Uterus (tissue), 3 donors: ENCODE measurements at regions not wholly inside any gene's neighbourhood (a gene's known extent, or its start where the extent isn't known, plus 50 kb on each side); places are given as distances from the start of the nearest gene placed in this dataset.

Experiments used
- DNase-seq, 2 donors: peaks; one replicate each; pipeline ENCODE4 v3.0.0-alpha.2; 2019 to 2020
- H3K27ac ChIP-seq, 2 donors: fragments of 200-600 bp; sonication (generic); 1 replicate in 1 of 2; 2 replicates in 1 of 2; pipeline ENCODE4 v1.5.1; 2016 to 2018
- H3K27me3 ChIP-seq, 2 donors: fragments of 200-600 bp; sonication (generic); one replicate each; pipeline ENCODE4 v1.5.1; 2018 to 2019; ENCODE audit warnings: control low read depth in 1 of 2
- H3K36me3 ChIP-seq, 2 donors: fragments of 200-600 bp; sonication (generic); one replicate each; pipeline ENCODE4 v1.5.1; 2019; ENCODE audit warnings: control low read depth in 1 of 2
- H3K4me1 ChIP-seq, 2 donors: fragments of 200-600 bp; sonication (generic); one replicate each; pipeline ENCODE4 v1.5.1; 2018 to 2019; ENCODE audit warnings: control low read depth in 1 of 2
- H3K4me3 ChIP-seq, 2 donors: fragments of 200-600 bp; sonication (generic); 1 replicate in 1 of 2; 2 replicates in 1 of 2; pipeline ENCODE4 v1.5.1; 2018 to 2019; ENCODE audit warnings: mild to moderate bottlenecking in 1 of 2
- H3K9me3 ChIP-seq, 2 donors: fragments of 200-600 bp; sonication (generic); one replicate each; pipeline ENCODE4 v1.5.1; 2019; ENCODE audit warnings: control low read depth in 1 of 2
- CTCF ChIP-seq, 4 experiments: fragments of 200-600 bp in 2 of 4; fragments of 450-650 bp in 2 of 4; sonication (generic) in 2 of 4; IDR thresholded peaks; one replicate each; pipeline ENCODE4 v1.5.1; 2016 to 2019; ENCODE audit warnings: antibody characterized with exemption in 4 of 4, mild to moderate bottlenecking in 2 of 4, moderate library complexity in 1 of 4
- POLR2A ChIP-seq, 2 donors: fragments of 450-650 bp; IDR thresholded peaks; one replicate each; pipeline ENCODE4 v1.6.1; 2016; ENCODE audit warnings: antibody characterized with exemption in 2 of 2, mild to moderate bottlenecking in 1 of 2, moderate library complexity in 1 of 2
- intact Hi-C: fragments of 100-400 bp; cut with DNase I; formaldehyde crosslinking; loops from one replicate; pipeline ENCODE4 v1.15.1; 2023; ENCODE audit warnings: low total_unique reads
- donor health status: DM: yes; HTN: yes; CAD: no.

GRCh38 chr15:38941399-38941953 is 376.9 kb upstream of the RASGRP1 start:
- TF ChIP-seq CTCF (IDR thresholded peaks at IDR 0.05) (no peak), POLR2A (IDR thresholded peaks at IDR 0.05) (no peak)
- Histone ChIP-seq H3K9me3 (no peaks in the 10 kb centered on the region), H3K27ac (no peak overlapping the region), H3K4me1 (no peaks in the 10 kb centered on the region), H3K27me3 (no peaks in the 10 kb centered on the region), H3K36me3 (no peaks in the 10 kb centered on the region), H3K4me3 (no peak overlapping the region)
- no peak for DNase-seq
- intact Hi-C loops = no loop called here

DNA sequence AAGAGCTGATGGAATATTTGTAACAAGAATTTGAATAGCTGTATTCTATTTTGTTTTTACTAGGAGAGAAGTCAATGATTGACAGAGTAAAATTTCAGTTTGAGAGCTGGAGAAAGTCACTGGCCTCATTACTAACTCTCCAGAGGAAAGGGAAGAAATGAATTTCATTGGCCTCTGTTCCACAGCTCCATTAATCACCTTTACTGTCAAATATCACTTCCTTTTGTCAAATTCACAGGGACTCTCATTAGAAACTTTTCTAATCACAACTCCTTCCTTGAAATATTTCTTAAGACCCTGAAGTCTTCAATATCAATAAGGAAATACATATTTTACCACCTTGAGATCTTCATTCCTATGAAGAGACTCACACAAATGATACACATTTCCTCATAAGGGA is 379.9 kb upstream of the RASGRP1 start:
- Histone ChIP-seq H3K36me3 (no peaks in the 10 kb centered on the region), H3K27ac (no peak overlapping the region), H3K4me3 (no peak overlapping the region), H3K27me3 (no peaks in the 10 kb centered on the region), H3K4me1 (no peaks in the 10 kb centered on the region), H3K9me3 (no peaks in the 10 kb centered on the region)
- no peak for TF ChIP-seq POLR2A (IDR thresholded peaks at IDR 0.05)
- TF ChIP-seq CTCF (IDR thresholded peaks at IDR 0.05) = no peak
- intact Hi-C loops = no loop called here
- no peak for DNase-seq

DNA sequence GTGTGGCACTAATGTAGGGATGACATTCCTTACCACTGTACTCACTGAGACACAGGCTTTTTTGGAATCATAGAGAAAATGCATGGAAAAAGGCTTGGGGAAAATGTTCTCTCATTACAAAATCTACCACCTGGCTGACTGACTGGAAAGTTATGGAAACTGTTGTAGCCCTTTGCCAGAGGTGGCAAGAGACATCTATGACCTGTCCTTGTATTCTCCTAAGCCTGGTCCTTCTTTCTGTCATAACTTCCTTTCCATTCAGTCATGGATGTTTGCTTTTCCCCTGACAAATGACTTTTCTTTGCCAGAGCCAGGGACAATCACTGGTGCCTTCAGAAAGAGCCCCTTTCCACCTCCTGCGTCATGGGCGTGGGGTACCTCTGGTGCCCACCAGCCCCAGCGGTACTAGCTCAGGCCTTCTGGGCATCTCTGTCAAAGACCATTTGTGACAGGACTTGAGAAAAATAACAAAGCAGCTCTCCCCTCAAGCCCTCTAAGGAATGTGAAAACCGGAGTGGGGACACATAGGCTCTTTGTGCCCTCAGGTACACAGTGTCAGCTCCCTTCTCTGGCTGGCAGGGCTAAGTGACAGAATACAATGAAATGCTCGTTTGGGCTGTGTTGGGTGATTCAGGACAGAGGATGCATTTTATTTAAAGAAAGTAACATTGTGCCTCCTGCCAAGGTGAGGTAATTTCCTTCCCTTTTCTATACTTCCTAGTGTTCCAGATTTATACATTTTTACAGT is 381.1 kb upstream of the RASGRP1 start:
- H3K27me3 ChIP-seq = no peaks in the 10 kb centered on the region
- intact Hi-C loops = no loop called here
- H3K36me3 ChIP-seq = no peaks in the 10 kb centered on the region
- DNase-seq = no peak
- H3K9me3 ChIP-seq = no peaks in the 10 kb centered on the region
- H3K4me3 ChIP-seq = no peak overlapping the region
- no peak overlapping the region for H3K27ac ChIP-seq
- TF ChIP-seq CTCF (IDR thresholded peaks at IDR 0.05) = no peak
- TF ChIP-seq POLR2A (IDR thresholded peaks at IDR 0.05) = no peak
- no peaks in the 10 kb centered on the region for H3K4me1 ChIP-seq

DNA sequence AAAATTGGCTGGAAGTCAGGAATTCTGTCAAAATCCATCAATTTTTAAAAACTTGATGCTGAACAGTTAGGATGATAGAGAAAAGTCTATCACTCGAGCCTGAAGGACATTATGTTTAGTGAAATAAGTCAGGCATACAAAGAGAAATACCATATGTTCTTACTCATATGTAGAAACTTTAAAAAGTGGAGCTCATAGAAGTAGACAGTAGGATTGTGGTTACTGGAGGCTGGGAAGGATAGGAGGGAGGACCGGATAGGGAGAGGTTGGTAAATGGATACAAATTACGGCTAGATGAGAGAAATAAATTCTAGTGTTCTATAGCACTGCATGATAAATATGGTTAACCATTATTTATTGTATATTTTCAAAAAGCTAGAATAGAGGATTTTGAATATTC is 389.5 kb upstream of the RASGRP1 start:
- Histone ChIP-seq H3K9me3 (no peaks in the 10 kb centered on the region), H3K36me3 (no peaks in the 10 kb centered on the region), H3K4me1 (no peaks in the 10 kb centered on the region), H3K27ac (no peak overlapping the region), H3K4me3 (no peak overlapping the region), H3K27me3 (no peaks in the 10 kb centered on the region)
- no peak for DNase-seq
- intact Hi-C loops = no loop called here
- TF ChIP-seq CTCF (IDR thresholded peaks at IDR 0.05) (no peak), POLR2A (IDR thresholded peaks at IDR 0.05) (no peak)

GRCh38 chr15:38961456-38961855 is 396.8 kb upstream of the RASGRP1 start:
- H3K4me1 ChIP-seq = no peaks in the 10 kb centered on the region
- no peak overlapping the region for H3K27ac ChIP-seq
- H3K27me3 ChIP-seq = no peaks in the 10 kb centered on the region
- H3K9me3 ChIP-seq = no peaks in the 10 kb centered on the region
- H3K4me3 ChIP-seq = no peak overlapping the region
- TF ChIP-seq POLR2A (IDR thresholded peaks at IDR 0.05) = no peak
- TF ChIP-seq CTCF (IDR thresholded peaks at IDR 0.05) = no peak
- no peaks in the 10 kb centered on the region for H3K36me3 ChIP-seq
- no peak for DNase-seq
- intact Hi-C loops = no loop called here
